HT-29 (cell line): ENCODE measurements at regions not wholly inside any gene's neighbourhood (a gene's known extent, or its start where the extent isn't known, plus 50 kb on each side); places are given as distances from the start of the nearest gene placed in this dataset.

ENCODE experiments used
- DNase-seq: peaks from one replicate; pipeline ENCODE4 v3.0.0-alpha.2; 2015; ENCODE audit warnings: low spot score

GRCh38 chr22:25350551-25350971 lies 131.1 kb downstream of the CRYBB2 start:
- DNase-seq = no peak

- no peak for DNase-seq
These were observed 132.3 kb downstream of the CRYBB2 start for GRCh38 chr22:25351631-25352293.

- DNase-seq = no peak
These were observed 132.8 kb downstream of the CRYBB2 start for GRCh38 chr22:25352294-25352680.

GRCh38 chr22:25353516-25354445 lies 134.3 kb downstream of the CRYBB2 start:
- no peak for DNase-seq

GRCh38 chr22:25354456-25354855 lies 135.0 kb downstream of the CRYBB2 start:
- no peak for DNase-seq

- no peak for DNase-seq
These were observed 137.7 kb downstream of the CRYBB2 start for GRCh38 chr22:25357132-25357455.

GRCh38 chr22:25357606-25358420 lies 138.4 kb downstream of the CRYBB2 start:
- no peak for DNase-seq

GRCh38 chr22:25358421-25359170 lies 139.2 kb downstream of the CRYBB2 start:
- no peak for DNase-seq

GRCh38 chr22:25359601-25360261 lies 140.3 kb downstream of the CRYBB2 start:
- no peak for DNase-seq

- no peak for DNase-seq
These were observed 141.0 kb downstream of the CRYBB2 start for GRCh38 chr22:25360411-25360810.

GRCh38 chr22:25360891-25361645 lies 141.6 kb downstream of the CRYBB2 start:
- DNase-seq = no peak

- DNase-seq = no peak
These were observed 142.4 kb downstream of the CRYBB2 start for GRCh38 chr22:25361899-25362214.

GRCh38 chr22:25362215-25362882 lies 142.9 kb downstream of the CRYBB2 start:
- DNase-seq = peak; percentile 60

GRCh38 chr22:25362883-25363240 lies 143.4 kb downstream of the CRYBB2 start:
- DNase-seq = no peak

GRCh38 chr22:25363474-25363873 lies 144.0 kb downstream of the CRYBB2 start:
- DNase-seq = no peak

GRCh38 chr22:25364281-25364680 lies 144.8 kb downstream of the CRYBB2 start:
- DNase-seq = no peak

GRCh38 chr22:25364736-25365241 lies 145.3 kb downstream of the CRYBB2 start:
- DNase-seq = no peak

GRCh38 chr22:25365491-25366261 lies 146.2 kb downstream of the CRYBB2 start:
- no peak for DNase-seq

- DNase-seq = no peak
These were observed 147.0 kb downstream of the CRYBB2 start for GRCh38 chr22:25366408-25366807.
